MM.1S (cell line): ENCODE measurements at regions not wholly inside any gene's neighbourhood (a gene's known extent, or its start where the extent isn't known, plus 50 kb on each side); places are given as distances from the start of the nearest gene placed in this dataset.

Experiments
- EZH2 ChIP-seq: fragments of 300-600 bp; sonication (generic); optimal IDR thresholded peaks from 2 replicates; pipeline ENCODE3; 2017; ENCODE audit warnings: low read depth, mild to moderate bottlenecking, antibody characterized with exemption, low read length, mixed read lengths
- TF ChIP-seq, protein P1 (sequence below): fragments of 300-600 bp; sonication (generic); IDR thresholded peaks from 2 replicates; pipeline ENCODE4 v1.5.1; 2016; ENCODE audit warnings: antibody characterized with exemption, low read length, mixed read lengths

DNA sequence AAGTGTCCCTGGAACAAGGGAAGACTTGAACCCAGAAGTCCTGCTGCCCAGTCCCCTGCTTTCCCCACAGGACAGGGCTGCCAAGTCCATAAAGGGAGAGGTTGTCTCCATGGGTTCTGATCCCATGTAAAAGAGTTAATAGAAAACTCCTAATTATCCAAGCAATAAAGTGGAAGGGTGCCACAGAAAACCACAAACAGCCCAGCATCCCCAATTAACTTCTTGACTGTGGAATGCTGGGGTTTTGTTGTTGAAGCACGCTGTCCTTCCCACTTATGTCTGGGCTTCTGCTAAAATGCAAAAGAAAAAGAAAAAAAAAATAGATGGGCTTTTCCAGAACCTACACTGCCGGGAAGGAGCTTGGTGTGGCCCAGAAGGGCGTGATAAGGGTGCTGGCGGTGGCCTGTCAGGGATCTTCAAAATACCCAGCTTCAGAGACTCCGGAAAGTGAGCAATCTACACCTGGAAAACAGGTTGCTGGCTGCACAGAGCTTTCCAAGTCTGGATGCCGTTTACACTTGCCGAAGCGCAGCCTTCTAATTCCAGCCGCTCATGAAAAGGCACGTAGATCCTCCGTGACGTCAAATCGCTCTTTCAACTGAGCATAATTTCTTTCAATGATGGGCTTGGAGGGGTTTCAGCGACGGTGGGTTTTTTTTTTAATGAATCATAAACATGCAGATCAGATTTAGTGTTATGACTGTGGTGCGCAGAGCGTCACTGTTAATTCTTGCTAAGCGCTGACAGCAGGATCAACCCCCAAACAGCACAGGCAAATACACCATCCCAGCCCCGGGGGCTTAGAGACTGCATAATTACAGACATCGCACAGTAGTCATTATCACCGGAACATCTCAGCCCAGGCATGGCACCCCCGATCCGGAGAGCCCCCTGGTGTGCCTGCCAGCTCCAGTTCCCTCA is 197.6 kb downstream of the BCOR start:
- TF ChIP-seq, protein P1, sequence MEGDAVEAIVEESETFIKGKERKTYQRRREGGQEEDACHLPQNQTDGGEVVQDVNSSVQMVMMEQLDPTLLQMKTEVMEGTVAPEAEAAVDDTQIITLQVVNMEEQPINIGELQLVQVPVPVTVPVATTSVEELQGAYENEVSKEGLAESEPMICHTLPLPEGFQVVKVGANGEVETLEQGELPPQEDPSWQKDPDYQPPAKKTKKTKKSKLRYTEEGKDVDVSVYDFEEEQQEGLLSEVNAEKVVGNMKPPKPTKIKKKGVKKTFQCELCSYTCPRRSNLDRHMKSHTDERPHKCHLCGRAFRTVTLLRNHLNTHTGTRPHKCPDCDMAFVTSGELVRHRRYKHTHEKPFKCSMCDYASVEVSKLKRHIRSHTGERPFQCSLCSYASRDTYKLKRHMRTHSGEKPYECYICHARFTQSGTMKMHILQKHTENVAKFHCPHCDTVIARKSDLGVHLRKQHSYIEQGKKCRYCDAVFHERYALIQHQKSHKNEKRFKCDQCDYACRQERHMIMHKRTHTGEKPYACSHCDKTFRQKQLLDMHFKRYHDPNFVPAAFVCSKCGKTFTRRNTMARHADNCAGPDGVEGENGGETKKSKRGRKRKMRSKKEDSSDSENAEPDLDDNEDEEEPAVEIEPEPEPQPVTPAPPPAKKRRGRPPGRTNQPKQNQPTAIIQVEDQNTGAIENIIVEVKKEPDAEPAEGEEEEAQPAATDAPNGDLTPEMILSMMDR, result no peak
- no peak for TF ChIP-seq EZH2
